ENCODE measurements at regions not wholly inside any gene's neighbourhood (a gene's known extent, or its start where the extent isn't known, plus 50 kb on each side); places are given as distances from the start of the nearest gene placed in this dataset.

GRCh38 chr9:106644661-106645060, 218.3 kb upstream of the ZNF462 start:
- no peak for TF ChIP-seq EZH2 (IDR thresholded peaks at IDR 0.05; ENCODE audit: low read length, unreplicated experiment)
- TF ChIP-seq CTCF (conservative IDR thresholded peaks at IDR 0.05; ENCODE audit: low read depth, low read length): no peak
